ENCODE measurements at regions not wholly inside any gene's neighbourhood (a gene's known extent, or its start where the extent isn't known, plus 50 kb on each side); places are given as distances from the start of the nearest gene placed in this dataset.

DNA sequence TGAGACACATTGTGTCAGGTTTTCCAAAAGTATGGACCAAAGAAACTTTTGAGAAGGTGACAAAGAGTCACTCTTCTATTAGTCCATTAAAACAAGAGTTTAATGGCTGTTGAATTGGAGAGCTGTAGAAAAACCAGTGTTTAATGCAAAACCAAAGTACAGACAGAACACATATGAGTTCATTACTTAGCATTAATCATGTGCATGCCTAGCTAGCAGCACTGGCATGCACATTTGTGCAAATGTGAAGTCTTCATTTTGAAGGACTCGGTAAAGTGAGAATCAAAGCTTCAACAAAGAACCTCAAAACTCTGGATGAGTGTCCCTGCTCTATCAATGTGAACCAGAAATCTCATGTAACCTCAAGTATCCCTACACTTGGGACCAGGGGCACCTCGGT is 256.3 kb upstream of the PPARGC1A start:
- DNase-seq, result no peak

DNA sequence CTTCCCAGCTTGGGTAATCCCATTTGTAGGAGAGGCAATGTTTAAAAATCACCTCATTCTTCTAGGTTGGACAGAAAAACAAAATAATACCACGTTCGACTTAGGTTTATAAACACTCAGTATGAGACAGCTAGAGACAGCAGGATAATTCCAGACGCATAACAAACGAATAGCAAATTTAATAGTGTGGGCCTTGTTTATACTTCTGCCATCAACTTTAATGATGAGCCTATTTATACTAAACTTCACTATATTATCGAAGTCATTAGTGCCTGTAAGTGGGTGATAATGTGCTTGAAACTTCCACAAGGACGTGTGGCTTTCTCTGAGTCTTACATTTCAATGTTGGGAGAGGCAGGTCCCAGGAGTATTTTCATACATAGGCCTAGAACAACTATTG is 255.7 kb upstream of the PPARGC1A start:
- no peak for DNase-seq

DNA sequence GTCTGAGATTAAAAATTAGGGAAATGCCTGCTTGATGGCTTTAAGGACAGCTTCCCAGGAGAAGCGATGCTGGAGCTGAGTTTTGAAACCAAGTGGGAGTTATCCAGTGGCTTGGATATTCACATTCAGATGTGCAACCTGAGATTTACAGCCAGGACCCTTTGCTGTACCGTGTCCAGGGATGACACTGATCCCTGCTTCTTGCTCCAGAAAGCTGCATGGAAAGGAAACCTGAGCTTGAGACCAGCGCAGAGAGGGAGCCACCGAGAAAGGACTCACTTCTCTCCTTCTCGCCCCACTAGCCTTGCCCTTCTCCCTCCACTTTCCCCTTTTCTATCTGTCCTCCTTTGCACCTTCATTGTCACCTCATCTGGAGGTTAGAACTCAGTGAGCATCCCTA is 254.5 kb upstream of the PPARGC1A start:
- DNase-seq, result no peak

DNA sequence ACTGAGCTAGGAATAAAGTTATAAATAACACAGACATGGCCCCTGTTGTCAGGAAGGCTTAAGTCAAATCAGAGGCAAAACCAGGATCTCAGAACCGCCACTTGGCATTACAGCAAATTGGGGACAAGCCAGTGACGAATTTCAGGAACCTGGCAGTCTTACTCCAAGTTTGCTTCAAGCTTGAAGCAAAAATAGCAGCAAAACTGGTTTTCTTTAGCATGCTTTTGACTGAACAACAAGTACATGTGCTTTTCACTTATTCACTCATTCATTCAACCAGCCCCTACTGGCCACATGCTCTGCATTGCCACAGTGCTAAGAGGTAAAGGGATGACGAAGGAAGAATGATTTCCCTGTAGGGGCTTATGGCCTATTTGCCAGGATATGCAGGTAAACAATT is 253.9 kb upstream of the PPARGC1A start:
- no peak for DNase-seq

DNA sequence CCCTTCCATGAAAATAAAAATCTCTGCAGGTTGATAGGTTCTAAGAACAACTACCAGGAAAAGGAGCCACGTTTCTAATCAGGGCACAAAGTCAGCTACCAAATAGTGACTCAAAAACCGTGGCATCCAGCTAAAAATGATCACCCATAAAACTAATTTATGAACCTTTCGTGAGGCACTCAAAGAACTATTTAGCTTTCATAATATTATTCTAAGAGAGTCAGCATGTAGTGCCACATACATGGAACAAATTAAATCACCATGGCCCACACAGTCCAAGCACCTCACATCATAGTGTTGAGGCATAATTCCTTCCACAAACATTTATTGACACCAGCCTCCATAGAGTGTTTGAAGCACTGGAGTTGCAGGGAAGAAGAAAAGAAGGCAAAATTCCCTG is 252.0 kb upstream of the PPARGC1A start:
- DNase-seq, result no peak

DNA sequence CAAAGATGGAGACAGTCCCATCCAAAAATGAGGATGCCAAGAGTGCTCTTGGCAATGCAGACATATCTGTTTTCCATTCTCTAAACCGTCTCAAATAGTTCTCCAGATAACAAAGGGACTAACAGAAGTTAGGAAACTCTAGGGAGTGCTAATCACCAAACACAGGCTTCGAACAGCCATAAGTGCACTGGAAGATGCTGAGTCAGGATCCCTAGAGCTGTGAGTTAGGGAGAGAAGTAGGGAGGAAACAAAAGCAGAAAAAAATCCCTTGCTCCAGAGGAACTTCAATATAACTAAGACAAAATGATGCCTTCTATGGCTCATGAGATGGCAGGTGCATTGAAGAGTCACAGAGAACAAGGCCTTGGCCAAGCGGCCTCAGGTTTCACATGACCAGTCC is 251.0 kb upstream of the PPARGC1A start:
- DNase-seq, result no peak

DNA sequence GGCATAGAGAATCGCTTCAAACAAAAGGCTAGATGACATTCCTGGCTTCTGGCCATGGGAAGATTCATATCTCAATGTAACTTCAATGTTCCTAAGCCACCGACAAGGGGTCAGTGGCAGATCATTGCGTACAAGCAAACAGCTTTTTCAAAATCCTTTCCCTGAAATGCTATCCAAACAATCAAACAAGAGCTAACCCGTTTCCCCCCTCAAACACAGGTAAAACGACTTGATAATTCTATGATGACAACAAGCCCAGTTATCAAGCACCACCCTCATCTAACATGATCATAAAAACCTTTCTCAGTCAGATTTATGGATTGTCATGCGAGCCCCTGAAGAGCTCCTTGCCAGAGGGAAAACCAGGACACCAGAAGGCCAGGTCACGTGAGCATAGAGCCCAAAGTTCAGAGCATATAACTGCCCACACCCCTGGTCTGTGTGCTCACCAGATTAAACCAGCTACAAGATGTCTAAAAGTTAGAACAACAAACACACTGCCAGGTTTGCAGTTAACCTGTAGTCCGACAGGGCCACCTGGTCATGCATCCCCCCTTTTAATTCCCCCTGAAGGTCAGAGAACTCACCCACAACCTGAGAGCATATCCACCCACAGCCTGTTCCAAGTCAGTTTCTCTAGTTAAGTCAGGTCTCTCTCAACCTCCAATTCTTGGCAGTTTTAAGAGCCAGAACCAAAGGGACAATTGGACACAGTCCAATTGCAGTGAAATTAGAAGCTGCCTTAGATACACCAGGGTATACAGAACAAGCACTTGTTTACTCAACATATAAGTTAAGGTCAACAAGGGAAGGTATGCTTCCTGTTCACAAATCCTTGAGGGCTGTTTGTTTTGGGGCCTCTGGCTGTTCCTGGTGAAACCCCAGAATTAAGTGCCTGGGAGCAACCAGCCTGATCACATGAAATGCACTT is 248.1 kb upstream of the PPARGC1A start:
- DNase-seq, result no peak

DNA sequence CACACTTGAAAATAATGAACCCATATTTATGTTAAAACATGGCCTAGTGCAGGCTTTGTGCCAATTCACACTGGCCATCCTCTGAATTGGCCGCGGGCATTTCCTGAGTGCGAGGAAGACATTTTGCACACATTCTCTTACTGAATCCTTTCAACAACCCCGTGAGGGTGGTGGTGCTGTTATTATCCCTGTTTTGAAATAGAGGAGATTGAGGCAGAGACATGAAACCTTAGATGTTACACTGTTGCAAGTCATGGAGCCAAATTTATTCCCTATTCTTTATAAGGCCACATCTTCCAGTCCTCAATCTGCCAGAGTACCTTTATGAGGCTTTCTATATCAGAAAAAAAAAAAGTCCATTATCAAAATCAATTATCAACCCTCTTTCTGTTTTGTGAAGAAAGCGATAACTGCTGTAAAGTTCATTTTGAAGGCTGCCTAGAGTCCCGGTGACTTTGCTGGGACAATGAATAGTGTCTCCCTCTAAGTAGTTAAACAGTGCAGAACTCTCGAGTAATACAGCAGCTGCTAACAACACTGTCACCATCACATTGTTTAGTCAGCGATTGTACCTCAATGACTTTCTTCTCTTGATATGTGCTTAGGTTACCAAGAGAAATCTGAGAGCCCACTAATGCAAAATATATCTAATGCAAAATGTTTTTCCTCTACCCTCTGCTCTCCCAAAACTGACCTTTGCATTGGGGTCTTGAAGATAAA is 242.3 kb upstream of the PPARGC1A start:
- no peak for DNase-seq

DNA sequence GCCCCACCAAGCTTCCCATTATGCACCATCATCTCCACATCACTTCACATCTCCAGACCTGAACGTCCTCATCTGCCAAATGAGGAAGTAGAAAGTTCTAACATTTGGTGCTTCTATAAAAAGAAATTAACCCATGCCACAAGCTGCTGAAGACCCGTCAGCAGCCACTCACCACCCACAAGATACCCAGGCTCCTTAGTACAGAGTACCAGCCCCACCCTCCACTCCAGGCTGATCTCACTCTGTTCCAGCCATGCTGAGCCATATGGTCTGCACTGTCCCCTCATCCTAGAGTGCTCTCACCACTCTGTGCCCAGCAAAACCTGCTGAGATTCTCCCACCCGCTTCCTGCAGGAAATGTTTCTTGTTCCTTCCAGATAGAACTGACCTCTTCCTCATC is 240.8 kb upstream of the PPARGC1A start:
- no peak for DNase-seq

DNA sequence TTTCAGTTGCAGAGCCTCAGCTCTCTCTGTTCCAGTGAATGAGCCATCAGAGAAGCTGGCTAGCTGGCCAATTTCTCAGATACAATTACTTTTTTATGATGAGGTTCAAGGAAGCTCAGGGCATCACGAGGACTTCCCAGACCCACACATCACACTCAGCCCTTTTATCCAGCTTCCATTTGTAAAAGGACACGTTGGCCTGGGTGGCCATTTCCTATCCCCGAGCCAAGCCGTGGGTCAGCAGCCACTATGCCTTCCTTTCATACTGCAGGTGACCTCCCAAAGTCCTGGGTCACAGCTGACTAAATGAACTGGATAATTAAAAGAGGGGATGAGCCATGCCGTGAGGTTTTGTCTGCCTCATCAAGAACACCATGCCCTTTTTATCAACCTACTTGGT is 236.9 kb upstream of the PPARGC1A start:
- DNase-seq, result no peak

DNA sequence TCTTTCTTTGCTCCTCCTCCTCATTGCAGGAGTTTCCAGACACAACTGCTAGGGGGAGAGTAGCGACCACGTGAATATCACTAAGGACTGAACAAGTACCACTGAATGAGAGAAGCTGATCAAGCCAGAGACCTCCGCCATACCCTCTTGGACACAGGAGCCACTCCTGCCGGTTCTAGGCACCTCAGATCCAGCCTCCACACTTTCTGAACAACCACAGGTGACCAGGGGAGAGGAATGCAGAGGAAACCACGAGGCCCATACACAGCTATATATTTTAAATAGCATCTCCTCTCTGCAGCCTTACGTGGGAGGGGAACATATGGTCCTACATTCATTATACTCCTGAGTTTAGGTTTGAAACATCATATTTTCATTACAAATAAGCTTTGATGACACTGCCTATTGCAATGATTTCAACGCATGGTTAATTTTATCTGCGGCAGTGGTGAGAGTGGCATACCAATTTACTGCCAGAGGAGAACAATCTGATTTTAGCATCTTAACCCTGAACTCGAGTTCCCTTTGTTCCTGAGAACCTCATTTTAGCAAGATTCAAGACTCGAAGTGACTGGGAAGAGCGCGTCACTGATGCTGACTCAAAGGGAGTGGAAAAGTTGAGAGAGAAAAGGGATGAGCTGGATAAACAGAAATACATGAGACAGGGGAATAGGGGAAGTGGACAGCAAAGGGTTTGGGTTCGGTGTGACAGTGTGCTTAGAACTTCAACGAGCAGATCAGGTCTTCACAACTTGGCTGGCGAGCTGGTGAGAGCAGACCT is 231.7 kb upstream of the PPARGC1A start:
- no peak for DNase-seq

DNA sequence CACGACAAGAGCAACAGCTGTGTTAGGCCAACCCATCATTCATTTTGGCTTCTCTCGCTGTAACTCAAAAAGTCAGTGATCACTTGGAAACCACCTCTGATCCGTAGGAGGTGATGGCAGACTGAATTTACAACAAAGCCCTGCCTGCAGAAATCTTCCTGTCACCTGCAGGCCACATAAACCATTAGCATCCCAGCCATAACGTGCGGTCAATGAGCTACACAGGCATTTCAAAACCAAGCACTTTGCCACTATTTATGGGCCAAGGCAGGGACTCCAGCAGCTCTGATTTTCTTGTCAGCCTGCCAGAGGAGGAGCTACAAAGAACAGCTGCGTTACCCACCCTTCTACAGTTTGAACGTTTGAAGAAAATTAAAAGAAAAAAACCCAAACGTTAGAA is 228.1 kb upstream of the PPARGC1A start:
- DNase-seq, result no peak

DNA sequence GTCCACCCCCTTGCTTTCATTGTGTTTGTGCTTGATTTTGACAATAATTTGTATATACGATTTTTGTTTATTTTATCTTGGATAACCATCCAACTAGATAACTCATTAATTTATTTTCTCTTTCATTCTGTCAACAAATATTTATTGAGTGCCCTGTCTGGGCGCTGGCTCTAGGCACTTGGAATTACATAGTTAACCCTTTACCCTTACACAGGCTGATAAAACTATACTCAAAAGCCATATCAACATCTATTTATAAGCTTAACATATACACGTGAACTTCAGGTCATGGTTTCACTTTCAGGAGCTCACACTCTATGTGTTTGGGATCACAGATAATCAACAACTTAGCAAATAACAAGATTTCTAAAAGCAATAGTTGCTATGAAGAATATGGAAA is 226.3 kb upstream of the PPARGC1A start:
- DNase-seq, result no peak

DNA sequence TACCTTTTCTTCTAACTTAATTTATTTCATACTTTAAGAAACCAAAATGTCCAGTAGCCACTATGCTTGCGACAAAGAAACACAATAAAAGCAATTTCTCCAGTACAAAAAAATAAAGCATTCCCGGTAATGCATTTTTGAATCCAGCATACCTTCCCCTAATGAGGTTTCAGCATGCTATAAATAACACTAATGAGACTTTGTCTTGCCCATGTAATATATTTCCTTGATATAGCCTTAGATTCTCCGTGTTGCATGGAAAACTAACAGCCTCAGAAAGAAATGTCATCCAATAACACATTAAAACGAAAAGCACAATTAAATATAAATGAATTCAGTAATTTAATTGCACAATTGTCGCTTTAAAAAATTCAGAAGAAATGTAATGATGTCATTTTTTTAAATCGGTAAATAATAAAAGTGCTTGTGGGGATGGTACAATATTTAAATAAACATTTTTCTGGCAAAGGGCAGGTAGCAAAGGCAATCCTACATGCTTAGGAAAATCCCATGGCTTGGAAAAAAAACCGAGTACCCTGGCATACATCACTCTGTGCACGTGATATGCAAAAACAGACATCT is 225.2 kb upstream of the PPARGC1A start:
- DNase-seq, result no peak

DNA sequence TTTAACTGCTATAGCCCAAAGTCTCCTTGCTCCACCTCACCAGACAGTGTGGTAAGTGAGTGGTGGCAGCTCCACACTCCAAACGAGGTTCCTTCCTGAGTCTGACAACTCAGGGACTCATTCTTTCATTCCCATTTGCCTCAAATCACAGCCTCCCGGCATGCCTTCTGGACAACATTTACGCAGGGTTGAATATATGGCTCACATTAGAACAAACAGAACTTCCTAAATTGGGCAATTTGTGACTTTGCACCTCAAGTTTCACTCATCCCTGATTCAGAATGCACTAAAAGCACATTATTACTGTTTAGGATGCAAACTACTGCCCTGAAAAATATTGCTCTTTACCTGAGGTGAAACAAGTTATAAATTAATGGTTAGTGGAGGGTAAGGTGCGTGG is 224.6 kb upstream of the PPARGC1A start:
- no peak for DNase-seq

DNA sequence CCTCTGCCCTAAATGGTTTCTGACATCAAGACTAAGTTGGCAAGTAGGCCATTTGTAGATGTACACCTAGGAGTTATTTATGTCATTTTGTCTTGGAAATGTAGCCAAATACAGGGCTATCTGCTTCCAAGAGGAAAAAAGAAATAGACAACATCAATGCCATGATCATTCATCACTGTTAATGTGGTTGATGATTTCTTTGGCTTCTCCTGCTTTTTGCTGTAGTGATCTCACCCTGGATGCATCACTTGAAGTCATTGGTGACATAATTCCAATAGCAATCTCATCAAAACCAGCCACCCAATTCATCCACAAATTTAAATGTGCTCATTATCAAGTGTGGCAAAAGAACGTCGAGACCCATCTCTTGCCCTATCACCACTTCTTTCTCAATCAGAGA is 222.6 kb upstream of the PPARGC1A start:
- DNase-seq, result no peak

DNA sequence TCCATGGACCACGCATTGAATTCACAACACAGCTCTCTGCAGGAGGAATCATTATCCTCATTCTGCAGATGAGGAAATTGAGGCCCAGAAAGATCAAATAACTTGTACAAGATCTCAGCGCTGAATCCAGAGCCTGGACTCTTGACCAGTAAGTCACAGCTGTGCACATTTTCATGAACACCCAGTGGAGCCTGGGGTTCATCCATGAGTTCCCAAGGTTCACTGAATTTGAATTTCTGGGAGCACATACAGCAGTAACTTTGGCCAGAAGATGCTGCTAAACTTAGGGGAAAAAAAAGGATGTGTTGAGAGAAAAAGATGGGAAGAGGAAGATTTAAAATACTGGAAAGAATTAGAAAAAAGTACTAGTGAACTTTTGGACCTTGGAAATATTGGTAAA is 218.7 kb upstream of the PPARGC1A start:
- DNase-seq, result no peak

DNA sequence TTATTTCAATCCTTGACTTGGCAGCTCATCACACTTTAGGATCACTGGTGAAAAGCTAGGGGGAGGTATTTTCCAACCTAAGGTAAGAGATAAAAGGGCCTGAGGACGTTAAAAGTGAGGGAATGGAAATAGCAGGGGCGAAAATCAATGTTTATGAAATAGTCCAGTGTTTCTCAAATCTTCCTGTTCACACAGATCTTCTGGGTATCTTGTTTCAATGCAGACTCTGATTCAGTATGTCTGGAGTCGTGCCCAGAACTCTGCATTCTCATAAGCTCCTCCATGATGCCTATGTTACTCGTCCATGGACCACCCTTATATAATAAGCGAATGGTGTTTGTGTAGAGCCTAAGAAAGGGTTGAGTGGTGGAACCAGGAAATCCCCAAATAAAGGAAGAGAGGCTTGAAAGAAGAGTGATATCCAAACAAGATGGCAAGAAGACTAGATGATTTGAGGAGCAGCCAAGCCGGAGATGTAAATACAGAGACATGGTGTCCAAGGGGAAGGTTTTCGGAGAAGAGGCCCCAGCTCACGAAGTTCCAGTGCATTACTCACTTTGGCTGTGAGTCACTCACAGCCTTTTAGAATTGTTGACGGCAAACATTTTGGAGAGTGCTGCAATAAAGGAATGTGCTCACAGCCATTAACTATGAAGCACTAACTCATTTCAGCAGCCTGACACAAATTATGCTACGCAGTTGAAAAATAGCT is 215.6 kb upstream of the PPARGC1A start:
- DNase-seq, result peak; percentile 68

DNA sequence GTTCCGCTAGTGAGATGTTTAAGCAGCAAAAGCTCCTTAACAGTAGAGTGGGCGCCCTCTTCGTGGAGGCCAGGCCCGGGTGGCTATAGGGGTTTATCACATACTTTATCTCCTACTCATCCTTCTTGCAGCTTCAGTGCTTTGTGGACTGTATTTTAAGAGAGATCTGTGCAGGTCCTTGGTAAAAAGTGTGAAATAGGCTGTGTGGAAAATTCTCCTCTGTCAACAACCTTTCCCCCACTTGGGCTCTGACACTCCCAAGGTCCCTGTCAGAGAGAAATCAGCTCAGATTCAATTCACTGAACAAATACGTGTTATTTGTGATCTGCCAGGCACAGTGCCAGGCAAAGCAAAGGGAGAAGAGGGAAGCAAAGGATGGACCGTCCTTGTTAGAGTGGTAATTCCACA is 214.3 kb upstream of the PPARGC1A start:
- DNase-seq, result no peak

DNA sequence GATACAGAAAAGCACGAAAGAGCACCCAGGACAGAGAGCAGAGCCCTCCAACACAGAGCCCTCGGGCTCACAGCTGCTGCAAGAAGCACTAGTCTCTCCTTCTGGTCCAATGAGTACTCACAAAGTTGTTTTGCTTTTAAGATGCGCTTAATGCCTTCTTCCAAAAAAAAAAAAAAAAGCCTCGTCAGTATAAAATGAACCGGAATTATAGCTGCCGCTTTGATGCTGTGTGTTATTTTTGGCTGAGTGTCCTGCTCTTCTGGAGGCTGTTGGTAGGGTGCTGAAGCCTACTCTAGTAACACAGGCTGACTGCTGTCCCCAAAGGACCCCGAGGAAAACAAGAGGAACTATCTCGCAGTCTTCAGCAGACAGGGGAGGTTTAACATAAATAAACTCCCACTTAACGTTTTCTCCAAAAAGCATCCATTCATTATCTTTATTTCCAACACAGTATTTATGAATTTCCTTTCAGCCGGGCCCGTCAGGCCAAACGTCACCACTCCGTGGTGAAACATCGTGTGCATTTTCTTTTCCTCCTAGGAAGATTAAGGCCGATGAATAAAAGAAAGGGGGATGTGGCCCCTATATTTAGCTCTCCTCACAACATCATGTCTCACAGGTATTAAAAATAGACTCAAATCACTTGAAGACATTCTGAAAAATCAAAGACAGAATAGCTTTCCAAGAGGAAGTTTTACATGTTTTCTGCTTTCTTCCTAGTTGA is 213.7 kb upstream of the PPARGC1A start:
- no peak for DNase-seq

DNA sequence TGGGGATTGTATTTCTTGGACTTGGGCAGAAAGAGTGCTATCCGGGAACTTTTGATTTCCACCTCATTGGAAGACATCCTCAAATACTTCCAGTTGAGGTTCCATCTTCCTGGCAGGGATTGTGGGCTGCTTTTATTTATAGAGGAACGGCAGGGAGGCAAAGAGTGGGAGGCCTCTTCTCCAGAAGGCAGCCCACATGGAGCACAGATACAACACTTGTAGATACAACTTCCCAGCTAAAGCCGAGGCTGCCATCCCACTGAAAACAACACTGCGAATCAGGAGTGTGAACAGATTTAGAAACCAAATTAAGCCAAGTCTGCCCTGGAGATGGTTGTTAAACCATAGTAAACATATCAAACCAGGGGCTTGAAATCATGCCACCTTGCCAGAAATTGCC is 212.8 kb upstream of the PPARGC1A start:
- DNase-seq, result no peak

DNA sequence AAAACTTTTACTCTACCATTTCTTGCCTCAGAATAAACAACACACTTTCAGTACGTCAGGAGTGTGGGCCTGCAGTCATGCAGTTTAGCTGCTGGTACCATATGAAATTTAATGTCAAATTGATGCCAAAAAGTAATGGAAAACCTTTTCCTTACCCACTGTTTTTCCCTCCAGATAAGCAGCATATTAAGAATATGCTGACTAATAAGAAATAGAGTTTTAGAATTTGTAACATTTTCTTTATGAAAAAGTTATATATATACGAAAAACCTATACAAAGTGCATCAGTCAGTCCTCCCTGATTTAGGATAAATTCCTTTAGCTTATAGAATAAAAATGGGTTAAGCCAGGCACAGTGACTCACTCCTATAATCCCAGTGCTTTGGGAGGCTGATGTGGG is 206.8 kb upstream of the PPARGC1A start:
- DNase-seq, result no peak

Data from hindlimb muscle (tissue), 1 donor.